ENCODE measurements at regions not wholly inside any gene's neighbourhood (a gene's known extent, or its start where the extent isn't known, plus 50 kb on each side); places are given as distances from the start of the nearest gene placed in this dataset.

- no peak for TF ChIP-seq CTCF (IDR thresholded peaks at IDR 0.05)
- TF ChIP-seq POLR2A (IDR thresholded peaks at IDR 0.05), result no peak
Measured at GRCh38 chr14:61126603-61127498, 145.8 kb downstream of the SLC38A6 start.
